HepG2 (cell line): ENCODE measurements at regions not wholly inside any gene's neighbourhood (a gene's known extent, or its start where the extent isn't known, plus 50 kb on each side); places are given as distances from the start of the nearest gene placed in this dataset.

Experiments used
- CREB1 ChIP-seq, 2 experiments: fragments of 450-650 bp in 1 of 2; IDR thresholded peaks; 2 replicates each; pipeline ENCODE4 v1.6.1; 2016 to 2017; ENCODE audit warnings: control low read depth in 1 of 2, mild to moderate bottlenecking in 1 of 2, missing compliant biosample characterization in 1 of 2, missing genetic modification characterization in 1 of 2
- DNMT1 ChIP-seq: sonication (generic); formaldehyde crosslinking; IDR thresholded peaks from 2 replicates; pipeline ENCODE4 v1.5.1; 2020; ENCODE audit warnings: mild to moderate bottlenecking, missing genetic modification reagents
- POLR2AphosphoS5 ChIP-seq: IDR thresholded peaks from 2 replicates; pipeline ENCODE4 v1.6.1; 2012; ENCODE audit warnings: low read depth, low read length
- RAD21 ChIP-seq: fragments of 450-650 bp; formaldehyde crosslinking; IDR thresholded peaks from 2 replicates; pipeline ENCODE4 v1.5.0; 2020; ENCODE audit warnings: mild to moderate bottlenecking
- TCF12 ChIP-seq, 2 experiments: fragments of 450-650 bp in 1 of 2; sonication (generic) in 1 of 2; formaldehyde crosslinking in 1 of 2; IDR thresholded peaks; 2 replicates each; pipeline versions ENCODE4 v1.6.1 to v1.8.0; 2017 to 2022; ENCODE audit warnings: antibody characterized with exemption in 1 of 2, mild to moderate bottlenecking in 1 of 2, missing genetic modification reagents in 1 of 2, moderate library complexity in 1 of 2
- ZNF17 ChIP-seq: sonication (generic); formaldehyde crosslinking; IDR thresholded peaks from 2 replicates; pipeline ENCODE4 v1.5.0; 2020; ENCODE audit warnings: mild to moderate bottlenecking, missing genetic modification reagents
- ZNF891 ChIP-seq: sonication (generic); formaldehyde crosslinking; IDR thresholded peaks from 2 replicates; pipeline ENCODE4 v1.5.0; 2020; ENCODE audit warnings: mild to moderate bottlenecking, missing genetic modification reagents
- TF ChIP-seq, protein P1 (sequence below): sonication (generic); formaldehyde crosslinking; IDR thresholded peaks from 2 replicates; pipeline ENCODE4 v1.4.0; 2020; ENCODE audit warnings: missing genetic modification reagents

DNA sequence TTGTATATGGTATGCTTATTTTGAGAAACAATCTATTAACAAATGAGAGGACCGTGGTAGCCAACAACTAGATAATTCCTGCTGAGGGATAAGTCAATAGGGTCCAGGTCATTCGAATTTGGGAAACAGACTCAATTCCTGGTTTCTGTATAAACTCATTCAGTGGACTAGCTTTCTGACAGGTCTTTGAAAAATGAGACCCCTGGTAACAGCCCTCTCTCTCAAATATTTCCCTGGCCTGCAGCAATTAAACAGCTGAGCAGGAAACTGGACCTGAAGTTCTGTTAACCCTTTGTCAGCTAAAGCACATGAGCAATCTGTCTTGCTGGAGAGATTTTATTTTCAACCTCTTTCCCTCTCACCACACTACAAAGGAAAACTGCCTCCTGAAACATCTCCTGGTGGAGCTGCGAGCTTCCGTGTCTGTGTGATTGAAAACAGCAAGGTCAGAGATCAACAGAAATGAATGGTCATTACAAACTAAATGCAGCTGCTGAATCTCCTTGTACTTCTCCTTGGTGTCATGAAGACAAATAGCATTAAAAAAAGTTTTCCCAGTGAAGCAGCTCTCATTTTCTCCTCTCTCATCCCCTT lies 70.3 kb upstream of the CCDC85A start:
- TF ChIP-seq DNMT1 (CRISPR knock-in tag): no peak
- no peak for TF ChIP-seq CREB1 (IDR thresholded peaks at IDR 0.05)
- TF ChIP-seq CREB1 (CRISPR knock-in tag; IDR thresholded peaks at IDR 0.05): no peak
- no peak for TF ChIP-seq ZNF891
- no peak for TF ChIP-seq TCF12 (IDR thresholded peaks at IDR 0.05)
- no peak for TF ChIP-seq TCF12 (CRISPR knock-in tag; IDR thresholded peaks at IDR 0.05)
- TF ChIP-seq RAD21 (CRISPR knock-in tag): no peak
- no peak for TF ChIP-seq POLR2AphosphoS5
- TF ChIP-seq, protein P1, sequence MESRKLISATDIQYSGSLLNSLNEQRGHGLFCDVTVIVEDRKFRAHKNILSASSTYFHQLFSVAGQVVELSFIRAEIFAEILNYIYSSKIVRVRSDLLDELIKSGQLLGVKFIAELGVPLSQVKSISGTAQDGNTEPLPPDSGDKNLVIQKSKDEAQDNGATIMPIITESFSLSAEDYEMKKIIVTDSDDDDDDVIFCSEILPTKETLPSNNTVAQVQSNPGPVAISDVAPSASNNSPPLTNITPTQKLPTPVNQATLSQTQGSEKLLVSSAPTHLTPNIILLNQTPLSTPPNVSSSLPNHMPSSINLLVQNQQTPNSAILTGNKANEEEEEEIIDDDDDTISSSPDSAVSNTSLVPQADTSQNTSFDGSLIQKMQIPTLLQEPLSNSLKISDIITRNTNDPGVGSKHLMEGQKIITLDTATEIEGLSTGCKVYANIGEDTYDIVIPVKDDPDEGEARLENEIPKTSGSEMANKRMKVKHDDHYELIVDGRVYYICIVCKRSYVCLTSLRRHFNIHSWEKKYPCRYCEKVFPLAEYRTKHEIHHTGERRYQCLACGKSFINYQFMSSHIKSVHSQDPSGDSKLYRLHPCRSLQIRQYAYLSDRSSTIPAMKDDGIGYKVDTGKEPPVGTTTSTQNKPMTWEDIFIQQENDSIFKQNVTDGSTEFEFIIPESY: no peak
- TF ChIP-seq ZNF17 (CRISPR knock-in tag): no peak
